ENCODE measurements at regions not wholly inside any gene's neighbourhood (a gene's known extent, or its start where the extent isn't known, plus 50 kb on each side); places are given as distances from the start of the nearest gene placed in this dataset.
A peak's percentile ranks its signal among the peaks of the same experiment; 100 is the strongest.
"Not testable (repeated sequence)": the region's sequence is repeated elsewhere in the genome, so short reads cannot be mapped to it uniquely, and the experiment has no call there.

GRCh38 chr20:5481872-5482271, 128.9 kb downstream of the GPCPD1 start:
- Histone ChIP-seq H3K27ac (no peak overlapping the region), H3K9me3 (no peaks in the 10 kb centered on the region), H3K4me3 (no peak overlapping the region), H3K36me3 (no peaks in the 10 kb centered on the region), H3K27me3 (peaks cover 0 to 11% (median 0%) of the 10 kb centered on the region in 7 donors), H3K4me1 (no peaks in the 10 kb centered on the region)
- WGBS, 2 donors, result 89 to 93% methylated on average over 4 of the region's 4 CpGs
- intact Hi-C loops (cut with DNase I), result no loop called here
- DNase-seq, result no peak
- no peak for TF ChIP-seq CTCF (IDR thresholded peaks at IDR 0.05)
- ATAC-seq, result no peak

GRCh38 chr20:5480824-5481600, 129.8 kb downstream of the GPCPD1 start:
- H3K27ac ChIP-seq, result no peak overlapping the region
- no peak overlapping the region for H3K4me3 ChIP-seq
- H3K27me3 ChIP-seq, result peaks cover 0 to 10% (median 0%) of the 10 kb centered on the region in 7 donors
- TF ChIP-seq CTCF (IDR thresholded peaks at IDR 0.05), result no peak
- no peaks in the 10 kb centered on the region for H3K9me3 ChIP-seq
- ATAC-seq (no peak), DNase-seq (no peak)
- intact Hi-C loops (cut with DNase I), result no loop called here
- no peaks in the 10 kb centered on the region for H3K4me1 ChIP-seq
- H3K36me3 ChIP-seq, result no peaks in the 10 kb centered on the region
- 86 to 90% methylated on average over 6 of the region's 6 CpGs for WGBS, 2 donors

- Histone ChIP-seq H3K36me3 (no peaks in the 10 kb centered on the region), H3K4me3 (no peak overlapping the region), H3K27ac (no peak overlapping the region), H3K27me3 (peaks cover 0 to 7% (median 0%) of the 10 kb centered on the region in 7 donors), H3K4me1 (no peaks in the 10 kb centered on the region), H3K9me3 (no peaks in the 10 kb centered on the region)
- TF ChIP-seq CTCF (IDR thresholded peaks at IDR 0.05), result no peak
- intact Hi-C loops (cut with DNase I), result no loop called here
- DNase-seq, result no peak
- peak in 1 of 8 donors; percentile 10 for ATAC-seq
- 78 to 84% methylated on average over 6 to 8 of the region's 9 CpGs for WGBS, 2 donors
Observed at GRCh38 chr20:5474646-5475550, 135.9 kb downstream of the GPCPD1 start.

- DNase-seq; H3K4me1 ChIP-seq; H3K27me3 ChIP-seq; H3K27ac ChIP-seq; intact Hi-C loops (cut with DNase I); H3K9me3 ChIP-seq; H3K36me3 ChIP-seq: not testable (repeated sequence)
- WGBS, 2 donors, result 43 to 59% methylated on average over 4 of the region's 10 CpGs
- H3K4me3 ChIP-seq, result peak overlapping the region in 3 of 10 donors; percentile 35 to 45 (median 37)
- ATAC-seq, result peak in 4 of 8 donors; percentile 29 to 75 (median 54)
Observed at GRCh38 chr20:5471866-5472265, 138.9 kb downstream of the GPCPD1 start.
